Uterus (tissue), 3 donors: ENCODE measurements at regions not wholly inside any gene's neighbourhood (a gene's known extent, or its start where the extent isn't known, plus 50 kb on each side); places are given as distances from the start of the nearest gene placed in this dataset.

ENCODE experiments used
- DNase-seq, 2 donors: peaks; one replicate each; pipeline ENCODE4 v3.0.0-alpha.2; 2019 to 2020
- H3K27ac ChIP-seq, 2 donors: fragments of 200-600 bp; sonication (generic); 1 replicate in 1 of 2; 2 replicates in 1 of 2; pipeline ENCODE4 v1.5.1; 2016 to 2018
- H3K27me3 ChIP-seq, 2 donors: fragments of 200-600 bp; sonication (generic); one replicate each; pipeline ENCODE4 v1.5.1; 2018 to 2019; ENCODE audit warnings: control low read depth in 1 of 2
- H3K36me3 ChIP-seq, 2 donors: fragments of 200-600 bp; sonication (generic); one replicate each; pipeline ENCODE4 v1.5.1; 2019; ENCODE audit warnings: control low read depth in 1 of 2
- H3K4me1 ChIP-seq, 2 donors: fragments of 200-600 bp; sonication (generic); one replicate each; pipeline ENCODE4 v1.5.1; 2018 to 2019; ENCODE audit warnings: control low read depth in 1 of 2
- H3K4me3 ChIP-seq, 2 donors: fragments of 200-600 bp; sonication (generic); 1 replicate in 1 of 2; 2 replicates in 1 of 2; pipeline ENCODE4 v1.5.1; 2018 to 2019; ENCODE audit warnings: mild to moderate bottlenecking in 1 of 2
- H3K9me3 ChIP-seq, 2 donors: fragments of 200-600 bp; sonication (generic); one replicate each; pipeline ENCODE4 v1.5.1; 2019; ENCODE audit warnings: control low read depth in 1 of 2
- POLR2A ChIP-seq, 2 donors: fragments of 450-650 bp; IDR thresholded peaks; one replicate each; pipeline ENCODE4 v1.6.1; 2016; ENCODE audit warnings: antibody characterized with exemption in 2 of 2, mild to moderate bottlenecking in 1 of 2, moderate library complexity in 1 of 2
- intact Hi-C: fragments of 100-400 bp; cut with DNase I; formaldehyde crosslinking; loops from one replicate; pipeline ENCODE4 v1.15.1; 2023; ENCODE audit warnings: low total_unique reads
- TF ChIP-seq, protein P1 (sequence below), 4 experiments: fragments of 200-600 bp in 2 of 4; fragments of 450-650 bp in 2 of 4; sonication (generic) in 2 of 4; IDR thresholded peaks; one replicate each; pipeline ENCODE4 v1.5.1; 2016 to 2019; ENCODE audit warnings: antibody characterized with exemption in 4 of 4, mild to moderate bottlenecking in 2 of 4, moderate library complexity in 1 of 4
- donor health status: DM: yes; HTN: yes; CAD: no.

DNA sequence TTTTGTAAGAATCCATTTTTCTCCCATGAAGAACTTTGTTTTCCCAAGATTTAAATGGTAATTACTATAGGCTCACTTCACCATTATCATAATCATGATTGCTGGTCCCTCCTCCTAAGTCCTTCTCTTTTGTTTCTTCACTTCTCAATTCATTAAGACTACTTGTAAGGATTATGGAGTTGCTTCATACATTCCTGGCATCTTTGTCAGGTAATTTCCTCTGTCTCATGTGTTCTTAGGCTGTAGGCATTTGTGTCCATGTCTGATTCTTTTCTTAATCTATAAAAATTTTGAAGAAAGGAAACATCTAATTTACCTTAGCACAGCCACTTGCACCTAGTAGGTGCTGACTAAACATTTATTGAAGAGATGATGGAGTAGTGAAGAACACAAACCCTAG lies 79.9 kb upstream of the SATB1 start:
- Histone ChIP-seq H3K4me1 (no peaks in the 10 kb centered on the region), H3K27me3 (no peaks in the 10 kb centered on the region), H3K27ac (no peak overlapping the region), H3K9me3 (no peaks in the 10 kb centered on the region), H3K36me3 (no peaks in the 10 kb centered on the region), H3K4me3 (no peak overlapping the region)
- intact Hi-C loops: no loop called here
- DNase-seq: no peak
- no peak for TF ChIP-seq POLR2A (IDR thresholded peaks at IDR 0.05)
- TF ChIP-seq, protein P1, sequence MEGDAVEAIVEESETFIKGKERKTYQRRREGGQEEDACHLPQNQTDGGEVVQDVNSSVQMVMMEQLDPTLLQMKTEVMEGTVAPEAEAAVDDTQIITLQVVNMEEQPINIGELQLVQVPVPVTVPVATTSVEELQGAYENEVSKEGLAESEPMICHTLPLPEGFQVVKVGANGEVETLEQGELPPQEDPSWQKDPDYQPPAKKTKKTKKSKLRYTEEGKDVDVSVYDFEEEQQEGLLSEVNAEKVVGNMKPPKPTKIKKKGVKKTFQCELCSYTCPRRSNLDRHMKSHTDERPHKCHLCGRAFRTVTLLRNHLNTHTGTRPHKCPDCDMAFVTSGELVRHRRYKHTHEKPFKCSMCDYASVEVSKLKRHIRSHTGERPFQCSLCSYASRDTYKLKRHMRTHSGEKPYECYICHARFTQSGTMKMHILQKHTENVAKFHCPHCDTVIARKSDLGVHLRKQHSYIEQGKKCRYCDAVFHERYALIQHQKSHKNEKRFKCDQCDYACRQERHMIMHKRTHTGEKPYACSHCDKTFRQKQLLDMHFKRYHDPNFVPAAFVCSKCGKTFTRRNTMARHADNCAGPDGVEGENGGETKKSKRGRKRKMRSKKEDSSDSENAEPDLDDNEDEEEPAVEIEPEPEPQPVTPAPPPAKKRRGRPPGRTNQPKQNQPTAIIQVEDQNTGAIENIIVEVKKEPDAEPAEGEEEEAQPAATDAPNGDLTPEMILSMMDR (IDR thresholded peaks at IDR 0.05): no peak

DNA sequence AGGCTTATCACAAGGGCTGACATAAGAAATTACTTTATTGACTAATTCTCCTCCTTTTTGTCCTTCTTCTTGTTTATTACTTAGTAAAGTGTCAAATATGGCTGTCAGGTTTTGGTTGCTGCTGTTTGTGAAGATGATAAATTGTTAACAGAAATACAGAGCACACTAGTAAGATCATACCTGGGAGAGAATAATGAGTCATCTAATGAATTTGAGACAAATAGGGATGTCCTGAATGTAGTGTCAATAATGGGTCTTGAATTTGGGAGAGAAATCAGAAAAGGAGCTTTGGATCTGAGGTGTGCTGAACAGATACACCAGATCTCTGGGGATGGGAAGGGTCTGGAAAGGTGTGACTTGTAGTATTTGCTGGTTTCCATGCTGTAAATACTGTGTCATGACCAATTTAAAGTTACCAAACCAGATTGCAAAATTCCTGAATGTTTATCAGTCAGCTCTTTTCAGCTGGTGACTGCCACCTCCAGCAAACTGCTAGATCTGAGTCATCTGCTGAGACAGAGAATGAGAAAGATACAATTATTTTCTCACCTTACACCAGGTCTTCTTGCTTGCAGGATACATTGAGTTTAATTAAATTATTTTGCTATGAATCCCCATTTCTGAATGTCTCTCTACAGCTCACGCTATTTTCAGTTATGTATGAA lies 76.7 kb upstream of the SATB1 start:
- no peaks in the 10 kb centered on the region for H3K36me3 ChIP-seq
- intact Hi-C loops: no loop called here
- no peak for DNase-seq
- no peak for TF ChIP-seq POLR2A (IDR thresholded peaks at IDR 0.05)
- TF ChIP-seq, protein P1 (IDR thresholded peaks at IDR 0.05): no peak
- no peaks in the 10 kb centered on the region for H3K4me1 ChIP-seq
- H3K27me3 ChIP-seq: no peaks in the 10 kb centered on the region
- H3K27ac ChIP-seq: no peak overlapping the region
- no peaks in the 10 kb centered on the region for H3K9me3 ChIP-seq
- H3K4me3 ChIP-seq: no peak overlapping the region

DNA sequence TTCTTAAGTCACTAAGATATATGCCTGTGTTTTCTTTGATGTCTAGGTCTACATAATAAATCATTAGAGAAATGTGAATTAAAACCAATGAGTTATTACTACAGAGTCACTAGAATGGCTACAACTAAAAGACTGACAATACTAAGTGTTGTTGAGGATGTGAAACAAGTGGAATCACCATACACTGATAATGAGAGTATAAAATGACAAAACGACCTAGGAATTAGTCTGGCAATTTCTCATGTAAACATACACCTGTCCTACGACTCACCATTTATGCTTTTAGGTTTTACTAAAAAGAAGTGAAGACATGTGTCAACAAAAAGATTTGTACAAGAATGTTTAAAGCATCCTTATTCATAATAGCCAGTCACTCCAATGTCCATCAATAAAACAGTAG lies 75.2 kb upstream of the SATB1 start:
- intact Hi-C loops: no loop called here
- no peak for DNase-seq
- H3K36me3 ChIP-seq: no peaks in the 10 kb centered on the region
- TF ChIP-seq POLR2A (IDR thresholded peaks at IDR 0.05): no peak
- TF ChIP-seq, protein P1 (IDR thresholded peaks at IDR 0.05): no peak
- no peaks in the 10 kb centered on the region for H3K9me3 ChIP-seq
- H3K27ac ChIP-seq: no peak overlapping the region
- H3K4me3 ChIP-seq: no peak overlapping the region
- no peaks in the 10 kb centered on the region for H3K27me3 ChIP-seq
- H3K4me1 ChIP-seq: no peaks in the 10 kb centered on the region

DNA sequence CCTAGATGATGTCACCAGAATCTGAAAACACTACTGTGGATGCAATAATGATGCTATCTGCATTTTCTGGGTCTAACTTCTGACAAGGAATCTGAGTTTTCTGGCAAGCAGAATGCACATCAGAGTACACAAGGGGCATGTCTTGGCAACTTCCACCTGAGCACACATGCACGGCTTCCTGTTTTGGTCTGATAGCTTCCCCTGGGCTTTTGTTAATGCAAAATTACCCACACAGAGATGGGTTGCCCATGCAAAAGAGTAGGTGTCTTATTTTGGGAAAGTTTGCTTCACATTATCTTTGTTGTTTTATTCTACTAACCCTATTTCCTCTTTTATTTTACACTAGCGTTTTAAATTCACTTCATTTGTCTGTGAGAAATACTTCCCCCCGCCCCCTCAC lies 74.2 kb upstream of the SATB1 start:
- intact Hi-C loops: no loop called here
- no peak overlapping the region for H3K4me3 ChIP-seq
- TF ChIP-seq, protein P1 (IDR thresholded peaks at IDR 0.05): no peak
- TF ChIP-seq POLR2A (IDR thresholded peaks at IDR 0.05): no peak
- H3K27me3 ChIP-seq: no peaks in the 10 kb centered on the region
- no peaks in the 10 kb centered on the region for H3K36me3 ChIP-seq
- no peak for DNase-seq
- no peak overlapping the region for H3K27ac ChIP-seq
- H3K9me3 ChIP-seq: no peaks in the 10 kb centered on the region
- H3K4me1 ChIP-seq: no peaks in the 10 kb centered on the region

DNA sequence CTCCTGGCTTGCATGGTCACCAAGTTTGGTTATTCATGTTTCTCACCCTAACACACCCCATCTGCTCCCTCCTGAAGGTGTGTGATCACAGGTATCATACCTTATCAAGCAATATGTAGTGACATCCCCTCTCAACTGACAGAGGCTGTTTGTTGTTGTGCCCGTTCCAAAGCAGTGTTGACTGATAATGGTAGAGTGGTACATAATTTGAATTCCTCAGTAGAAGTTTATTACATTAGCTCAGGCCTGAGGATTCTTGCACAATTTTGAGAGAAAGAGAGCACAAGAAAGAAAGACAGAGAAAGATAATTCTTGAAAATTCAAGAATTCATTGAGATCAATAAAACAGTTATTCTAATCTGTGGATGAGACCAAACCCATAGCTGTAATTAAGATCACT lies 69.1 kb upstream of the SATB1 start:
- no peak overlapping the region for H3K27ac ChIP-seq
- H3K4me1 ChIP-seq: no peaks in the 10 kb centered on the region
- no peaks in the 10 kb centered on the region for H3K36me3 ChIP-seq
- TF ChIP-seq, protein P1 (IDR thresholded peaks at IDR 0.05): no peak
- TF ChIP-seq POLR2A (IDR thresholded peaks at IDR 0.05): no peak
- H3K9me3 ChIP-seq: no peaks in the 10 kb centered on the region
- intact Hi-C loops: no loop called here
- H3K27me3 ChIP-seq: no peaks in the 10 kb centered on the region
- DNase-seq: no peak
- no peak overlapping the region for H3K4me3 ChIP-seq
